Ovary (tissue), 3 donors: ENCODE measurements at regions not wholly inside any gene's neighbourhood (a gene's known extent, or its start where the extent isn't known, plus 50 kb on each side); places are given as distances from the start of the nearest gene placed in this dataset.
"Not testable (repeated sequence)": the region's sequence is repeated elsewhere in the genome, so short reads cannot be mapped to it uniquely, and the experiment has no call there.

Experiments used
- CTCF ChIP-seq, 3 donors: fragments of 450-650 bp in 2 of 3; fragments of 200-600 bp in 1 of 3; IDR thresholded peaks; one replicate each; pipeline versions ENCODE4 v1.5.1 to v1.8.0; 2016 to 2022; ENCODE audit warnings: antibody characterized with exemption in 3 of 3, mild to moderate bottlenecking in 1 of 3
- EP300 ChIP-seq: sonication (generic); formaldehyde crosslinking; IDR thresholded peaks from one replicate; pipeline ENCODE4 v1.6.1; 2017; ENCODE audit warnings: antibody characterized with exemption
- POLR2A ChIP-seq: fragments of 450-650 bp; IDR thresholded peaks from one replicate; pipeline ENCODE4 v1.6.1; 2017; ENCODE audit warnings: antibody characterized with exemption, mild to moderate bottlenecking, moderate library complexity
- donor health status: DM: no; HTN: no; CAD: no.

GRCh38 chr6:97513260-97513659 is 230.2 kb upstream of the MMS22L start:
- TF ChIP-seq POLR2A; CTCF (IDR thresholded peaks at IDR 0.05); EP300: not testable (repeated sequence)
